ENCODE measurements at regions not wholly inside any gene's neighbourhood (a gene's known extent, or its start where the extent isn't known, plus 50 kb on each side); places are given as distances from the start of the nearest gene placed in this dataset.

DNA sequence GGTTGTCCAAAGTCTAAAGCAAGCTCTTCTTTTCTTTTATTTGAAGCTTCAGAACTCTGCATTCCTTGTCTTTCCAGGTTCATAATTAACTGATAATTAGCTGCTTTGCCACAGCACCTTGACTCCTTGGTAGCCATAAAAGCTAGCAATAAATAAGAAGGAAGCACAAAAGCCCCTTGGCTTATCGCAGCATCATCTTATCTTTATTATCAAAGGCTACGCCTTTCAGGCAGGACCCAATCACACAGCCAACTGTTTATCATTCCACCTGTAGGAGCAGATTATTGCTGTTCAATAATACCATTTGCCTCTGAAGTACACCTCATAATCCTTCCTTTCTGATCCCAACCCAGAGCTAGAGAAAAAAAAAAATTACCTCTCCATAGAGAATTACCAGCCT, 489.2 kb downstream of the SATB2 start:
- H3K36me3 ChIP-seq (ENCODE audit: control insufficient read depth in 2 of 2, insufficient read depth in 2 of 2, low read length in 1 of 2) = no peaks in the 10 kb centered on the region
- no peak for DNase-seq (ENCODE audit: low read depth in 6 of 9, low spot score in 9 of 9)
- WGBS = 86% methylated on average over 2 of the region's 2 CpGs
- no peaks in the 10 kb centered on the region for H3K27me3 ChIP-seq (ENCODE audit: control insufficient read depth in 2 of 2, insufficient read depth in 1 of 2, low read length in 1 of 2)
- H3K4me3 ChIP-seq (ENCODE audit: low read length in 2 of 2) = no peak overlapping the region
- no peak overlapping the region for H3K27ac ChIP-seq (ENCODE audit: low read depth in 1 of 2, low read length in 1 of 2)
- peaks cover 0 to 6% of the 10 kb centered on the region in 2 donors for H3K9me3 ChIP-seq (ENCODE audit: control insufficient read depth in 2 of 2, insufficient read depth in 1 of 2, low read length in 1 of 2)
- no peaks in the 10 kb centered on the region for H3K4me1 ChIP-seq (ENCODE audit: control insufficient read depth in 2 of 2, insufficient read depth in 2 of 2, low read length in 2 of 2)

- H3K36me3 ChIP-seq (ENCODE audit: control insufficient read depth in 2 of 2, insufficient read depth in 2 of 2, low read length in 1 of 2) = no peaks in the 10 kb centered on the region
- DNase-seq (ENCODE audit: low read depth in 6 of 9, low spot score in 9 of 9) = no peak
- no peaks in the 10 kb centered on the region for H3K9me3 ChIP-seq (ENCODE audit: control insufficient read depth in 2 of 2, insufficient read depth in 1 of 2, low read length in 1 of 2)
- H3K27me3 ChIP-seq (ENCODE audit: control insufficient read depth in 2 of 2, insufficient read depth in 1 of 2, low read length in 1 of 2) = no peaks in the 10 kb centered on the region
- H3K4me3 ChIP-seq (ENCODE audit: low read length in 2 of 2) = no peak overlapping the region
- H3K27ac ChIP-seq (ENCODE audit: low read depth in 1 of 2, low read length in 1 of 2) = no peak overlapping the region
- H3K4me1 ChIP-seq (ENCODE audit: control insufficient read depth in 2 of 2, insufficient read depth in 2 of 2, low read length in 2 of 2) = no peaks in the 10 kb centered on the region
Observed at GRCh38 chr2:198966269-198966668, 491.5 kb downstream of the SATB2 start.

- Histone ChIP-seq H3K4me1 (ENCODE audit: control insufficient read depth in 2 of 2, insufficient read depth in 2 of 2, low read length in 2 of 2) (no peaks in the 10 kb centered on the region), H3K4me3 (ENCODE audit: low read length in 2 of 2) (no peak overlapping the region), H3K27ac (ENCODE audit: low read depth in 1 of 2, low read length in 1 of 2) (no peak overlapping the region), H3K27me3 (ENCODE audit: control insufficient read depth in 2 of 2, insufficient read depth in 1 of 2, low read length in 1 of 2) (no peaks in the 10 kb centered on the region), H3K36me3 (ENCODE audit: control insufficient read depth in 2 of 2, insufficient read depth in 2 of 2, low read length in 1 of 2) (no peaks in the 10 kb centered on the region), H3K9me3 (ENCODE audit: control insufficient read depth in 2 of 2, insufficient read depth in 1 of 2, low read length in 1 of 2) (no peaks in the 10 kb centered on the region)
- no peak for DNase-seq (ENCODE audit: low read depth in 6 of 9, low spot score in 9 of 9)
Observed at GRCh38 chr2:198961547-198961946, 496.2 kb downstream of the SATB2 start.

- Histone ChIP-seq H3K27ac (ENCODE audit: low read depth in 1 of 2, low read length in 1 of 2) (no peak overlapping the region), H3K4me3 (ENCODE audit: low read length in 2 of 2) (no peak overlapping the region), H3K36me3 (ENCODE audit: control insufficient read depth in 2 of 2, insufficient read depth in 2 of 2, low read length in 1 of 2) (no peaks in the 10 kb centered on the region), H3K4me1 (ENCODE audit: control insufficient read depth in 2 of 2, insufficient read depth in 2 of 2, low read length in 2 of 2) (no peaks in the 10 kb centered on the region), H3K9me3 (ENCODE audit: control insufficient read depth in 2 of 2, insufficient read depth in 1 of 2, low read length in 1 of 2) (no peaks in the 10 kb centered on the region), H3K27me3 (ENCODE audit: control insufficient read depth in 2 of 2, insufficient read depth in 1 of 2, low read length in 1 of 2) (no peaks in the 10 kb centered on the region)
- 94% methylated on average over 1 of the region's 1 CpG for WGBS
- no peak for DNase-seq (ENCODE audit: low read depth in 6 of 9, low spot score in 9 of 9)
Observed at GRCh38 chr2:198957181-198957580, 500.6 kb downstream of the SATB2 start.

DNA sequence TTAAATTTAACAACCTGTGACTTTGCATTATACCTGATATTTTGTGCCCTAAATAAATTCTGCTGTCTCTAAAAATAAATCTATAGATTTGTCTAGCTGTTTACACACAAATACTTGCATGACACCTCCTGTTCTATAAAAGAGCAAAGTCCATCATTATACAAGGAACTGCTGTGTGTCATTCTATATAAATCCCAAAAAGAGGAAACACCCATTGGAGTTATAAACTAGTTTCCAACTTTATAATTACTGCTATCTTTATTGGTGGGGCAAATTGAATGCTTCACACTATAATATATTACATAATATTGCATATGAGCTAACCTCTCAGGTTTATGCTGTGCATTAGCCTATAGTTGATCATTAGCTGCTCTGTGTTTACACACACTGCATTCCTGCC, 504.4 kb downstream of the SATB2 start:
- Histone ChIP-seq H3K4me3 (ENCODE audit: low read length in 2 of 2) (no peak overlapping the region), H3K9me3 (ENCODE audit: control insufficient read depth in 2 of 2, insufficient read depth in 1 of 2, low read length in 1 of 2) (no peaks in the 10 kb centered on the region), H3K27ac (ENCODE audit: low read depth in 1 of 2, low read length in 1 of 2) (no peak overlapping the region), H3K27me3 (ENCODE audit: control insufficient read depth in 2 of 2, insufficient read depth in 1 of 2, low read length in 1 of 2) (no peaks in the 10 kb centered on the region), H3K36me3 (ENCODE audit: control insufficient read depth in 2 of 2, insufficient read depth in 2 of 2, low read length in 1 of 2) (no peaks in the 10 kb centered on the region), H3K4me1 (ENCODE audit: control insufficient read depth in 2 of 2, insufficient read depth in 2 of 2, low read length in 2 of 2) (no peaks in the 10 kb centered on the region)
- no peak for DNase-seq (ENCODE audit: low read depth in 6 of 9, low spot score in 9 of 9)

DNA sequence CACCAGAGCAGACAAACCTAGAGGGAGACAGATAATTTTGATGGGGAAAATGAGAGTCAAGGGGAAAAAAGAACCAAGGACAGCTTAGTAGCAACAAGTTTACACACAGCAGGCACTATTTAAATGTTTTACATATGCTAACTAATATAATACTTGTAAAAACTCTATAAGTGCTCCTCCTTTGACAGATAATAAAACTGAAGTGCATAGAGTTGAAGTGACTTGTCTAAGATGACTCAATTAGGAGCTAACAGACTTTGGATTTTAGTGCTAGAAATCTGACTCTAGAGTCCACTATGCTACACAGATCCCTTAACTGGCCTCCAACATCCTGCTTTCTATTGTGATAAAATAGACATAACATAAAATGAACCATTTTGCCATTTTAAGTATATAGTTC, 506.9 kb downstream of the SATB2 start:
- H3K4me3 ChIP-seq (ENCODE audit: low read length in 2 of 2) = no peak overlapping the region
- H3K9me3 ChIP-seq (ENCODE audit: control insufficient read depth in 2 of 2, insufficient read depth in 1 of 2, low read length in 1 of 2) = no peaks in the 10 kb centered on the region
- no peaks in the 10 kb centered on the region for H3K36me3 ChIP-seq (ENCODE audit: control insufficient read depth in 2 of 2, insufficient read depth in 2 of 2, low read length in 1 of 2)

GRCh38 chr2:198945496-198945895, 512.2 kb downstream of the SATB2 start:
- Histone ChIP-seq H3K36me3 (ENCODE audit: control insufficient read depth in 2 of 2, insufficient read depth in 2 of 2, low read length in 1 of 2) (no peaks in the 10 kb centered on the region), H3K4me3 (ENCODE audit: low read length in 2 of 2) (no peak overlapping the region), H3K27ac (ENCODE audit: low read depth in 1 of 2, low read length in 1 of 2) (no peak overlapping the region), H3K9me3 (ENCODE audit: control insufficient read depth in 2 of 2, insufficient read depth in 1 of 2, low read length in 1 of 2) (no peaks in the 10 kb centered on the region), H3K4me1 (ENCODE audit: control insufficient read depth in 2 of 2, insufficient read depth in 2 of 2, low read length in 2 of 2) (no peaks in the 10 kb centered on the region), H3K27me3 (ENCODE audit: control insufficient read depth in 2 of 2, insufficient read depth in 1 of 2, low read length in 1 of 2) (no peaks in the 10 kb centered on the region)
- no peak for DNase-seq (ENCODE audit: low read depth in 6 of 9, low spot score in 9 of 9)
- WGBS = 93% methylated on average over 3 of the region's 3 CpGs

More for the DNA sequence above, 506.9 kb downstream of the SATB2 start:
- Histone ChIP-seq H3K27ac (ENCODE audit: low read depth in 1 of 2, low read length in 1 of 2) (no peak overlapping the region), H3K27me3 (ENCODE audit: control insufficient read depth in 2 of 2, insufficient read depth in 1 of 2, low read length in 1 of 2) (no peaks in the 10 kb centered on the region), H3K4me1 (ENCODE audit: control insufficient read depth in 2 of 2, insufficient read depth in 2 of 2, low read length in 2 of 2) (no peaks in the 10 kb centered on the region)
- no peak for DNase-seq (ENCODE audit: low read depth in 6 of 9, low spot score in 9 of 9)

DNA sequence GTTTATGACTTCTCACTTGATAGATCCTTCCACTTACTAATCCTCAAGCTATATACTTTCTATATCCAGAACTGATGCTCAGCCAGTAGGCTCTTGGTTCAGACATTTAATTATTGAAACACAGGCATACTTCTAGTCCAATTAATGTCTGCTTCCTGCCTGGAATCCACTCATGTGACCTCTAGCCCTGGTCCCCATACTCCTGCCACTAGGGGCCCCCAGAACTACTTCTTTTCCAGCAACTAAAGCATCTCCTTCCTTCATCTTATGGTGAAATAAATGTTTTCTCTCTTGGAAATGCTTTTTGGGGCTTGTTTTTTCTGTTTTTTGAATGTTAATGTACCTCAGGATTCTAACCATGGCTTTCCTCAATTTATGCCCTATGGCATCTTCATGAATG, 527.6 kb downstream of the SATB2 start:
- no peak for DNase-seq (ENCODE audit: low read depth in 6 of 9, low spot score in 9 of 9)
- Histone ChIP-seq H3K27me3 (ENCODE audit: control insufficient read depth in 2 of 2, insufficient read depth in 1 of 2, low read length in 1 of 2) (no peaks in the 10 kb centered on the region), H3K4me1 (ENCODE audit: control insufficient read depth in 2 of 2, insufficient read depth in 2 of 2, low read length in 2 of 2) (no peaks in the 10 kb centered on the region), H3K9me3 (ENCODE audit: control insufficient read depth in 2 of 2, insufficient read depth in 1 of 2, low read length in 1 of 2) (no peaks in the 10 kb centered on the region), H3K27ac (ENCODE audit: low read depth in 1 of 2, low read length in 1 of 2) (no peak overlapping the region), H3K36me3 (ENCODE audit: control insufficient read depth in 2 of 2, insufficient read depth in 2 of 2, low read length in 1 of 2) (no peaks in the 10 kb centered on the region), H3K4me3 (ENCODE audit: low read length in 2 of 2) (no peak overlapping the region)

DNA sequence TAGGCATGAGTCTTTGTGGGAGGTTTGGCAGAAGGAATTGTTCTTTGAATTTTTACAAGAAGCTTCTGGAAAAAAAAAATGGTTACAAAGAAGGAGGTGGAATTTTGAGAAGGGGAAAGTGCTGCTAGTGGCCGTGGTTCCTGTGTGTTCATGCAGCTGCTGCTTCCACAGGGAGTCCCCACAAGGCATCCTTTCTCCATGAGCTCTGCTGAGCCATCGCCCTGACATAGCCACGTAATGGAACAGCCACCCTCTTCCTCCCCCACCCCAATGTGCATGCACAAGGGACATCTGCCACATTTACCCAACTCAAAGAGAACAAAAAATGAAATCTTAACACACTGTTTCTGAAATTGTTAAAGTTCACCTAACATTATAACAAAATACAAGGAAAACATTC, 529.7 kb downstream of the SATB2 start:
- no peak overlapping the region for H3K27ac ChIP-seq (ENCODE audit: low read depth in 1 of 2, low read length in 1 of 2)
- no peak overlapping the region for H3K4me3 ChIP-seq (ENCODE audit: low read length in 2 of 2)
- 66% methylated on average over 3 of the region's 3 CpGs for WGBS
- no peaks in the 10 kb centered on the region for H3K27me3 ChIP-seq (ENCODE audit: control insufficient read depth in 2 of 2, insufficient read depth in 1 of 2, low read length in 1 of 2)
- H3K36me3 ChIP-seq (ENCODE audit: control insufficient read depth in 2 of 2, insufficient read depth in 2 of 2, low read length in 1 of 2) = no peaks in the 10 kb centered on the region
- H3K4me1 ChIP-seq (ENCODE audit: control insufficient read depth in 2 of 2, insufficient read depth in 2 of 2, low read length in 2 of 2) = no peaks in the 10 kb centered on the region
- no peaks in the 10 kb centered on the region for H3K9me3 ChIP-seq (ENCODE audit: control insufficient read depth in 2 of 2, insufficient read depth in 1 of 2, low read length in 1 of 2)
- no peak for DNase-seq (ENCODE audit: low read depth in 6 of 9, low spot score in 9 of 9)

- Histone ChIP-seq H3K27ac (ENCODE audit: low read depth in 1 of 2, low read length in 1 of 2) (no peak overlapping the region), H3K36me3 (ENCODE audit: control insufficient read depth in 2 of 2, insufficient read depth in 2 of 2, low read length in 1 of 2) (no peaks in the 10 kb centered on the region), H3K4me1 (ENCODE audit: control insufficient read depth in 2 of 2, insufficient read depth in 2 of 2, low read length in 2 of 2) (no peaks in the 10 kb centered on the region), H3K9me3 (ENCODE audit: control insufficient read depth in 2 of 2, insufficient read depth in 1 of 2, low read length in 1 of 2) (no peaks in the 10 kb centered on the region), H3K27me3 (ENCODE audit: control insufficient read depth in 2 of 2, insufficient read depth in 1 of 2, low read length in 1 of 2) (no peaks in the 10 kb centered on the region), H3K4me3 (ENCODE audit: low read length in 2 of 2) (no peak overlapping the region)
- DNase-seq (ENCODE audit: low read depth in 6 of 9, low spot score in 9 of 9) = no peak
- 90% methylated on average over 3 of the region's 3 CpGs for WGBS
Observed at GRCh38 chr2:198917926-198918720, 539.6 kb downstream of the SATB2 start.

All from thymus (tissue), 11 donors.